Panc1 (cell line): ENCODE measurements at regions not wholly inside any gene's neighbourhood (a gene's known extent, or its start where the extent isn't known, plus 50 kb on each side); places are given as distances from the start of the nearest gene placed in this dataset.

Experiments
- CTCF ChIP-seq: fragments of 450-650 bp; IDR thresholded peaks from 2 replicates; pipeline ENCODE4 v1.5.1; 2017; ENCODE audit warnings: mild to moderate bottlenecking
- POLR2AphosphoS5 ChIP-seq: IDR thresholded peaks from 2 replicates; pipeline ENCODE4 v1.6.1; 2012; ENCODE audit warnings: mild to moderate bottlenecking, low read depth, low read length, moderate library complexity
- REST ChIP-seq, 2 experiments: IDR thresholded peaks; 2 replicates each; pipeline ENCODE4 v1.6.1; 2011 to 2012; ENCODE audit warnings: low read depth in 2 of 2, control low read depth in 1 of 2, low read length in 1 of 2, mild to moderate bottlenecking in 1 of 2, moderate library complexity in 1 of 2; ENCODE audit not compliant: insufficient read depth in 1 of 2
- SIN3A ChIP-seq: IDR thresholded peaks from 2 replicates; pipeline ENCODE4 v1.6.1; 2012; ENCODE audit warnings: low read depth, mild to moderate bottlenecking, low read length, moderate library complexity, borderline replicate concordance; ENCODE audit not compliant: insufficient read depth

- TF ChIP-seq CTCF (no peak), POLR2AphosphoS5 (no peak), REST (IDR thresholded peaks at IDR 0.05; ENCODE audit: insufficient read depth in 1 of 2, low read depth in 2 of 2, low read length in 1 of 2) (no peak), SIN3A (no peak)
Measured at GRCh38 chr5:8517456-8517855, 648.5 kb downstream of the MTRR start.
